ENCODE measurements at regions not wholly inside any gene's neighbourhood (a gene's known extent, or its start where the extent isn't known, plus 50 kb on each side); places are given as distances from the start of the nearest gene placed in this dataset.

DNA sequence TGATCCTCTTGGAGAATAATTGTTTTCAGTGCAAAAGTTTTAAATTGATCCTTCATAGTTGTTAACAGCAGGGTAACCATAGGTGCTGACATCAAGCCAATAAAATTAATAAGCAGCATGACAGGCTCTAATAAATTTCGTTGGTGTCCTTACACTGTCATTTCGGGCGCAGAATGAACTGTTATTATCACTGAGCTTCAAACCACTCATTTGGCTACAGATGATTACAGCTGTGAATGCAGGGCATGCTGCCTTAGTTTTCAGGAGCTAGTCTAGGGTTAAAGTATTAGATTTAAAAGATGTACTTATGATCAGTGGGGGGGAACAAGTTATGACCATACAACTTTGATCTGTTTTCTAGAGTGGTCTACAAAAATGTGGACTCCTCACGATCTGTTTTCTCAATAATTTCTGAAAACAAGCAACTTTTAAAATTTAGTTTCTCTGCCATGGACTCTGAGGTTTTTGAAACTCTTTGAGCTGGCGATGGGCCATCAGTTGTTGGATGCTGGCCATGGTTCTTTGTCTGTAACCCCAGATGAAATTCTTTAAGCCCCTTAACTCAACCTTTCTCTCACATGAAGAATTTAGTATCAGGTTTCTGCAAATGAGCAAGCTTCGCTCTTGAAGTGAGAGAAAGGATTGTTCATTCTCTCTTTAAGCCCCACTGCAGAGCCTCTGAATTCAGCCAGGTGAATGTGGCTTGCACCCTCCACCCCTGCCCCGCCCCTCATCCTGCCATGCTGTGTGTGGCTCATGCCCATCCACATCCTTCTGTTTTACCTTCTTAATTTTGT is 99.1 kb upstream of the MTHFD1L start:
- Histone ChIP-seq H3K36me3 (no peaks in the 10 kb centered on the region), H3K9me3 (no peaks in the 10 kb centered on the region), H3K4me1 (replicated peaks) (no peaks in the 10 kb centered on the region), H3K27ac (no peak overlapping the region), H3K4me3 (no peak overlapping the region), H3K27me3 (replicated peaks; ENCODE audit: insufficient read depth) (no peaks in the 10 kb centered on the region)
- DNase-seq (ENCODE audit: low spot score), result no peak
- 48% methylated on average over 7 of the region's 7 CpGs for WGBS
- TF ChIP-seq POLR2AphosphoS5 (IDR thresholded peaks at IDR 0.05) (no peak), POLR2A (IDR thresholded peaks at IDR 0.05) (no peak)
- TF ChIP-seq, protein P1, sequence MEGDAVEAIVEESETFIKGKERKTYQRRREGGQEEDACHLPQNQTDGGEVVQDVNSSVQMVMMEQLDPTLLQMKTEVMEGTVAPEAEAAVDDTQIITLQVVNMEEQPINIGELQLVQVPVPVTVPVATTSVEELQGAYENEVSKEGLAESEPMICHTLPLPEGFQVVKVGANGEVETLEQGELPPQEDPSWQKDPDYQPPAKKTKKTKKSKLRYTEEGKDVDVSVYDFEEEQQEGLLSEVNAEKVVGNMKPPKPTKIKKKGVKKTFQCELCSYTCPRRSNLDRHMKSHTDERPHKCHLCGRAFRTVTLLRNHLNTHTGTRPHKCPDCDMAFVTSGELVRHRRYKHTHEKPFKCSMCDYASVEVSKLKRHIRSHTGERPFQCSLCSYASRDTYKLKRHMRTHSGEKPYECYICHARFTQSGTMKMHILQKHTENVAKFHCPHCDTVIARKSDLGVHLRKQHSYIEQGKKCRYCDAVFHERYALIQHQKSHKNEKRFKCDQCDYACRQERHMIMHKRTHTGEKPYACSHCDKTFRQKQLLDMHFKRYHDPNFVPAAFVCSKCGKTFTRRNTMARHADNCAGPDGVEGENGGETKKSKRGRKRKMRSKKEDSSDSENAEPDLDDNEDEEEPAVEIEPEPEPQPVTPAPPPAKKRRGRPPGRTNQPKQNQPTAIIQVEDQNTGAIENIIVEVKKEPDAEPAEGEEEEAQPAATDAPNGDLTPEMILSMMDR (IDR thresholded peaks at IDR 0.05), result no peak
- intact Hi-C loops (cut with DNase I), result no loop called here

DNA sequence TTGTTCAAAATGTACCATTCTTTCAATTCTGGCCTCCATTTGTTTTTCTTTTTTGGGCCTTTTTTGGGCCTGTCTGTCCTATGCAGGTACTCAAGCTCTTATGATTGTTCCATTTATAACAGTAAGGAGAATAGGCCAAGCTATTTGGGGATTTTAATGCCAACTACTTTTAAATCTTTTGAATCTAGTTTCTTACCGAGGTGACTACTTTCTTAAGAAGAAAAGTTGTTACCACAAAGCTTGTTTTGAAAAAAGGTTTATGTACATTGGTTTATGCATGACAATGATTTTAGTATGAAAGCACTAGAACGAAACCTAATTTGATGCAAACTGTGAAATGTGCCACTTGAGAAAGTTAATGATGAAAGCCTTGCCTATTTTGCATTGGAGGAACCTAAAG is 98.3 kb upstream of the MTHFD1L start:
- no peaks in the 10 kb centered on the region for H3K9me3 ChIP-seq
- no peak overlapping the region for H3K4me3 ChIP-seq
- WGBS, result 59% methylated on average over 2 of the region's 2 CpGs
- H3K4me1 ChIP-seq (replicated peaks), result no peaks in the 10 kb centered on the region
- TF ChIP-seq POLR2AphosphoS5 (IDR thresholded peaks at IDR 0.05) (no peak), POLR2A (IDR thresholded peaks at IDR 0.05) (no peak)
- TF ChIP-seq, protein P1 (IDR thresholded peaks at IDR 0.05), result no peak
- intact Hi-C loops (cut with DNase I), result no loop called here
- H3K27ac ChIP-seq, result no peak overlapping the region
- no peaks in the 10 kb centered on the region for H3K27me3 ChIP-seq (replicated peaks; ENCODE audit: insufficient read depth)
- DNase-seq (ENCODE audit: low spot score), result no peak
- no peaks in the 10 kb centered on the region for H3K36me3 ChIP-seq

DNA sequence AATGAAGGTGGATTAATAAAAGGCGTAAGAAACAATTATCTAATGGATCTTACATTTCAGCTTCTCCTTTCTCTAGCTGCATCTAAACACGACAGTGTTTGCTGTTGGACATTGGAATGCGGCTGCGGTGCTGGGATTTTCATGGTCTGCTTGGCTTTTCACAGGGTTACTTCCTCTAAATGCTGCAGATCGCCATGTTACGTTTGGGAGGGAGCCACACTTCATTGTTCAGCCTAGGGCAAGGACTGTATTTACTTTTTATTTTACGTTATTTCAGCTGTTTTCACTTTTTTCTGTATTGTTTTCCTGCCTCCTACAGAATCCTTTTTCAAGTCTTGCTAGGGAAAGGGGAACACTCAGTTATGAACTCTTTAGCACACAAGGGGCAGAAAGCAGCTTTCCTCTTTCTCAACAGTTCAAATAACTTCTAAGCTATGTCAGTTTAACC is 97.9 kb upstream of the MTHFD1L start:
- no peak for DNase-seq (ENCODE audit: low spot score)
- 42% methylated on average over 7 of the region's 7 CpGs for WGBS
- Histone ChIP-seq H3K36me3 (no peaks in the 10 kb centered on the region), H3K9me3 (no peaks in the 10 kb centered on the region), H3K27ac (no peak overlapping the region), H3K4me1 (replicated peaks) (no peaks in the 10 kb centered on the region), H3K4me3 (no peak overlapping the region), H3K27me3 (replicated peaks; ENCODE audit: insufficient read depth) (no peaks in the 10 kb centered on the region)
- no peak for TF ChIP-seq POLR2AphosphoS5 (IDR thresholded peaks at IDR 0.05)
- TF ChIP-seq, protein P1 (IDR thresholded peaks at IDR 0.05), result no peak
- TF ChIP-seq POLR2A (IDR thresholded peaks at IDR 0.05), result no peak
- intact Hi-C loops (cut with DNase I), result no loop called here

DNA sequence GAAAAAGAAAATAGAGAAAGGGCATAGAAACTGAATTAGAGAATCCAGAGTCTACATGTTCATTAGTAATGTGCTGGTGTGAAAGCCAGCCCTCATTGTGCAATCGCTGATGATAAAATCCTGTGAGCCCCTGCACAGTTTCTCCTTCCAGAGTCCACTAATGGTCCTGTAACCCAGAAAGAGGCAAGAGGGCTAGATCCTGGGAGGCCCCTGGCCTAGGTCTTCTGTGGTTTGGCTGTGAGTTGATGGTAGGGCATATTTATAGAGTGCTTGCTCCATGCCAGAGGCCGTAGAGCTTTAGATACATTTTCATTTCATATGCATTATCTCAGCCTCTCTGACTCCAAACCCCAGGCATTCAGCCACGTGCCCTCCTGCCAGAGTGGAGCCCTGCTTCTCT is 94.9 kb upstream of the MTHFD1L start:
- Histone ChIP-seq H3K9me3 (no peaks in the 10 kb centered on the region), H3K4me3 (no peak overlapping the region), H3K27me3 (replicated peaks; ENCODE audit: insufficient read depth) (no peaks in the 10 kb centered on the region), H3K4me1 (replicated peaks) (no peaks in the 10 kb centered on the region), H3K36me3 (no peaks in the 10 kb centered on the region), H3K27ac (no peak overlapping the region)
- no peak for DNase-seq (ENCODE audit: low spot score)
- WGBS, result 94% methylated on average over 3 of the region's 3 CpGs
- intact Hi-C loops (cut with DNase I), result no loop called here
- TF ChIP-seq, protein P1 (IDR thresholded peaks at IDR 0.05), result no peak
- TF ChIP-seq POLR2AphosphoS5 (IDR thresholded peaks at IDR 0.05), result no peak
- no peak for TF ChIP-seq POLR2A (IDR thresholded peaks at IDR 0.05)

DNA sequence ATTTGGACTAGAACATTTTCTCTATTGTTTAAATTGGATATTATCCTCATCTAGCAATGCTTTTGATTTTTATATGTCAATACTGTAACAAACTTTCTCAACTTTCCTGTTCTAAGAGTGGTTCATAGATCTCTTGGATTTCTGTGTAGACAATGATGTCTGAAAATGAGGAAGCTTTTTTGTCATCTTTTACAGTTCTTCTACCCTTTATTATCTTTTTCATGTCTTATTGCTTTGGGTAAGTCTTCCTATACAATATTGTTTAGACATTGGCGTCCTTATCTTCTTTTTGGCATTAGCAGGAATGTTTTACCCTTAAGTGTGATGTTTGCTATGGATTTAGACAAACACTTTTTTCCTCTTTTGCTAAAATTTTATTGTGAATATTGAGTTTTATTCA is 91.5 kb upstream of the MTHFD1L start:
- H3K27me3 ChIP-seq (replicated peaks; ENCODE audit: insufficient read depth), result no peaks in the 10 kb centered on the region
- WGBS, result 88% methylated on average over 1 of the region's 1 CpG
- intact Hi-C loops (cut with DNase I), result no loop called here
- DNase-seq (ENCODE audit: low spot score), result no peak
- H3K4me1 ChIP-seq (replicated peaks), result no peaks in the 10 kb centered on the region
- H3K27ac ChIP-seq, result no peak overlapping the region
- no peaks in the 10 kb centered on the region for H3K9me3 ChIP-seq
- H3K4me3 ChIP-seq, result no peak overlapping the region
- TF ChIP-seq POLR2AphosphoS5 (IDR thresholded peaks at IDR 0.05) (no peak), POLR2A (IDR thresholded peaks at IDR 0.05) (no peak)
- TF ChIP-seq, protein P1 (IDR thresholded peaks at IDR 0.05), result no peak
- H3K36me3 ChIP-seq, result no peaks in the 10 kb centered on the region
